Embryonic facial prominence (tissue), 1 donor: ENCODE measurements at regions not wholly inside any gene's neighbourhood (a gene's known extent, or its start where the extent isn't known, plus 50 kb on each side); places are given as distances from the start of the nearest gene placed in this dataset.

Experiments used
- DNase-seq: peaks from one replicate; pipeline ENCODE4 v3.0.0-alpha.2; 2016; ENCODE audit errors: extremely low spot score

DNA sequence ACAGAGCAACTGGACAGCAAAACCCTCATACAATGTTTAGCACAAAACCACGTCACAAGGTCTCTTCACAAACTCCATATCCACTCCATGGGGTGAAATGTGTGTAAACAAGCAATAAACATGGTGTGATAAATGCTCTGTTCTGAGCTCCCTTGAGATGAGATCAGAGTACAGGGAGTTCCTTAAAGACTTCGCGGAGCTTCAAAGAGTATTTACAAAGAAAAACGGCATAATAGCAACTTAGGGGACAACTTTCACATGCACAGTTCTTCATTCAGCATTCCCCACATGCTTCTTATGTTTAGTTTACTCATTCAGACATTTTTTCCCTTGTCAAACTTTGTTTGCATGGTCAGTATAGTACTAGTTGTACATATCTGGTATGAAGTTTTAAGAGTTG is 52.5 kb upstream of the SUCLG2 start:
- DNase-seq = no peak

DNA sequence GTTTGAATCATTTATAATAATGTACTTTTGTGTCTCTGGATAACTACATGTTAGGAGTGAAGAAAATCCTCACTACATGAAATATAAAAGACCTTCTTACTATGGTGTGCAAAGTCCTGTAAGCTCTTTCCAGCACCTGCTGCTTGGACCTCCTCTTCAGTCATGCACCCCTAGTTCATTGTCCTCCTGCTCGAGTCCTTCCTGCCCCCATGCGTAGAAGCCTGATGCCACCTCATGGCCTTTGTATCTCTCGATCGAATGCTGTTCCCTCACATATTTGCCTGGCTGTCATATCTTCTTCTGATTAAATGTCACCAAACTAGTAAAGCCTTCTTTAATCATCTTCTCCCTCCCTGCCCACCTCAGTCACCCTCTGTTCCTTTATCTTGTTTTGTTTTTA is 49.9 kb upstream of the SUCLG2 start:
- DNase-seq = no peak
